ENCODE measurements at regions not wholly inside any gene's neighbourhood (a gene's known extent, or its start where the extent isn't known, plus 50 kb on each side); places are given as distances from the start of the nearest gene placed in this dataset.
"Not testable (repeated sequence)": the region's sequence is repeated elsewhere in the genome, so short reads cannot be mapped to it uniquely, and the experiment has no call there.

GRCh38 chr14:41295734-41296133 lies 310.9 kb upstream of the LRFN5 start:
- DNase-seq (ENCODE audit: low read depth in 2 of 2) = no peak

- no peak for DNase-seq (ENCODE audit: low read depth in 2 of 2)
These were observed 317.7 kb upstream of the LRFN5 start for GRCh38 chr14:41289025-41289424.

GRCh38 chr14:41285186-41285748 lies 321.4 kb upstream of the LRFN5 start:
- peak in 1 of 2 donors; percentile 22 for DNase-seq (ENCODE audit: low read depth in 2 of 2)

- no peak for DNase-seq (ENCODE audit: low read depth in 2 of 2)
These were observed 325.9 kb upstream of the LRFN5 start for GRCh38 chr14:41280745-41281144.

GRCh38 chr14:41277450-41277849 lies 329.2 kb upstream of the LRFN5 start:
- no peak for DNase-seq (ENCODE audit: low read depth in 2 of 2)

- no peak for DNase-seq (ENCODE audit: low read depth in 2 of 2)
These were observed 349.2 kb upstream of the LRFN5 start for GRCh38 chr14:41257476-41257875.

- DNase-seq (ENCODE audit: low read depth in 2 of 2) = no peak
These were observed 371.2 kb upstream of the LRFN5 start for GRCh38 chr14:41235466-41235865.

GRCh38 chr14:41230683-41231082 lies 376.0 kb upstream of the LRFN5 start:
- DNase-seq (ENCODE audit: low read depth in 2 of 2) = no peak

GRCh38 chr14:41229824-41230223 lies 376.9 kb upstream of the LRFN5 start:
- no peak for DNase-seq (ENCODE audit: low read depth in 2 of 2)

- DNase-seq (ENCODE audit: low read depth in 2 of 2) = no peak
These were observed 381.2 kb upstream of the LRFN5 start for GRCh38 chr14:41225433-41225832.

GRCh38 chr14:41222581-41222980 lies 384.1 kb upstream of the LRFN5 start:
- DNase-seq (ENCODE audit: low read depth in 2 of 2) = no peak

GRCh38 chr14:41214978-41215377 lies 391.7 kb upstream of the LRFN5 start:
- DNase-seq (ENCODE audit: low read depth in 2 of 2) = not testable (repeated sequence)

- DNase-seq (ENCODE audit: low read depth in 2 of 2) = no peak
These were observed 405.0 kb upstream of the LRFN5 start for GRCh38 chr14:41201696-41202095.

GRCh38 chr14:41187868-41188267 lies 418.8 kb upstream of the LRFN5 start:
- DNase-seq (ENCODE audit: low read depth in 2 of 2) = no peak

- DNase-seq (ENCODE audit: low read depth in 2 of 2) = no peak
These were observed 435.6 kb upstream of the LRFN5 start for GRCh38 chr14:41171045-41171444.

- no peak for DNase-seq (ENCODE audit: low read depth in 2 of 2)
These were observed 439.6 kb upstream of the LRFN5 start for GRCh38 chr14:41167040-41167439.

GRCh38 chr14:41154143-41154807 lies 452.4 kb upstream of the LRFN5 start:
- no peak for DNase-seq (ENCODE audit: low read depth in 2 of 2)

- no peak for DNase-seq (ENCODE audit: low read depth in 2 of 2)
These were observed 460.3 kb upstream of the LRFN5 start for GRCh38 chr14:41146391-41146790.

GRCh38 chr14:41144370-41144769 lies 462.3 kb upstream of the LRFN5 start:
- DNase-seq (ENCODE audit: low read depth in 2 of 2) = no peak

GRCh38 chr14:41137741-41138140 lies 468.9 kb upstream of the LRFN5 start:
- no peak for DNase-seq (ENCODE audit: low read depth in 2 of 2)

GRCh38 chr14:41130274-41130673 lies 476.4 kb upstream of the LRFN5 start:
- no peak for DNase-seq (ENCODE audit: low read depth in 2 of 2)

GRCh38 chr14:41120402-41120801 lies 486.3 kb upstream of the LRFN5 start:
- DNase-seq (ENCODE audit: low read depth in 2 of 2) = no peak

- no peak for DNase-seq (ENCODE audit: low read depth in 2 of 2)
These were observed 510.5 kb upstream of the LRFN5 start for GRCh38 chr14:41096131-41096530.

GRCh38 chr14:41087056-41087455 lies 519.6 kb upstream of the LRFN5 start:
- DNase-seq (ENCODE audit: low read depth in 2 of 2) = no peak
